ENCODE measurements at regions not wholly inside any gene's neighbourhood (a gene's known extent, or its start where the extent isn't known, plus 50 kb on each side); places are given as distances from the start of the nearest gene placed in this dataset.
"Not testable (repeated sequence)": the region's sequence is repeated elsewhere in the genome, so short reads cannot be mapped to it uniquely, and the experiment has no call there.

GRCh38 chr7:57241236-57241635 lies 109.0 kb upstream of the ZNF479 start:
- not testable (repeated sequence) for TF ChIP-seq CTCF (conservative IDR thresholded peaks at IDR 0.05 in 1 of 2, IDR thresholded peaks at IDR 0.05 in 1 of 2; ENCODE audit: extremely low read depth in 1 of 2, insufficient read depth in 1 of 2, low read depth in 1 of 2, low read length in 2 of 2); EZH2 (IDR thresholded peaks at IDR 0.05; ENCODE audit: borderline replicate concordance, low read length)

Data from mammary epithelial cell (primary cell).